Left ventricle myocardium inferior (tissue), 1 donor: ENCODE measurements at regions not wholly inside any gene's neighbourhood (a gene's known extent, or its start where the extent isn't known, plus 50 kb on each side); places are given as distances from the start of the nearest gene placed in this dataset.

ENCODE experiments used
- DNase-seq: peaks from one replicate; pipeline ENCODE4 v3.0.0-alpha.2; 2020
- H3K27ac ChIP-seq: fragments of 200-600 bp; replicated peaks from 2 replicates; pipeline ENCODE4 v1.8.0; 2021
- H3K27me3 ChIP-seq: fragments of 200-600 bp; 2 replicates; pipeline ENCODE4 v1.8.0; 2021; ENCODE audit warnings: low read depth
- H3K36me3 ChIP-seq: fragments of 200-600 bp; 2 replicates; pipeline ENCODE4 v1.8.0; 2021
- H3K4me1 ChIP-seq: fragments of 200-600 bp; 2 replicates; pipeline ENCODE4 v1.8.0; 2021
- H3K4me3 ChIP-seq: fragments of 200-600 bp; 2 replicates; pipeline ENCODE4 v1.8.0; 2021; ENCODE audit warnings: mild to moderate bottlenecking, moderate library complexity
- H3K9me3 ChIP-seq: fragments of 200-600 bp; replicated peaks from 2 replicates; pipeline ENCODE4 v1.8.0; 2021
- intact Hi-C: fragments of 100-400 bp; cut with micrococcal nuclease; formaldehyde crosslinking; loops from one replicate; pipeline ENCODE4 v1.11.0; 2022
- TF ChIP-seq, protein P1 (sequence below): fragments of 200-600 bp; IDR thresholded peaks from 2 replicates; pipeline ENCODE4 v1.8.0; 2021; ENCODE audit warnings: antibody characterized with exemption, mild to moderate bottlenecking, borderline replicate concordance
- donor health status: DM: no; HTN: yes; CAD: no; lungs with severe emphysema.

GRCh38 chrX:127390316-127390715 lies 570.8 kb downstream of the PRR32 start:
- H3K4me1 ChIP-seq: no peaks in the 10 kb centered on the region
- no peak for DNase-seq
- no peaks in the 10 kb centered on the region for H3K27me3 ChIP-seq
- no peaks in the 10 kb centered on the region for H3K9me3 ChIP-seq
- no peak overlapping the region for H3K27ac ChIP-seq
- no peak overlapping the region for H3K4me3 ChIP-seq
- H3K36me3 ChIP-seq: no peaks in the 10 kb centered on the region
- intact Hi-C loops: no loop called here
- TF ChIP-seq, protein P1, sequence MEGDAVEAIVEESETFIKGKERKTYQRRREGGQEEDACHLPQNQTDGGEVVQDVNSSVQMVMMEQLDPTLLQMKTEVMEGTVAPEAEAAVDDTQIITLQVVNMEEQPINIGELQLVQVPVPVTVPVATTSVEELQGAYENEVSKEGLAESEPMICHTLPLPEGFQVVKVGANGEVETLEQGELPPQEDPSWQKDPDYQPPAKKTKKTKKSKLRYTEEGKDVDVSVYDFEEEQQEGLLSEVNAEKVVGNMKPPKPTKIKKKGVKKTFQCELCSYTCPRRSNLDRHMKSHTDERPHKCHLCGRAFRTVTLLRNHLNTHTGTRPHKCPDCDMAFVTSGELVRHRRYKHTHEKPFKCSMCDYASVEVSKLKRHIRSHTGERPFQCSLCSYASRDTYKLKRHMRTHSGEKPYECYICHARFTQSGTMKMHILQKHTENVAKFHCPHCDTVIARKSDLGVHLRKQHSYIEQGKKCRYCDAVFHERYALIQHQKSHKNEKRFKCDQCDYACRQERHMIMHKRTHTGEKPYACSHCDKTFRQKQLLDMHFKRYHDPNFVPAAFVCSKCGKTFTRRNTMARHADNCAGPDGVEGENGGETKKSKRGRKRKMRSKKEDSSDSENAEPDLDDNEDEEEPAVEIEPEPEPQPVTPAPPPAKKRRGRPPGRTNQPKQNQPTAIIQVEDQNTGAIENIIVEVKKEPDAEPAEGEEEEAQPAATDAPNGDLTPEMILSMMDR: no peak

DNA sequence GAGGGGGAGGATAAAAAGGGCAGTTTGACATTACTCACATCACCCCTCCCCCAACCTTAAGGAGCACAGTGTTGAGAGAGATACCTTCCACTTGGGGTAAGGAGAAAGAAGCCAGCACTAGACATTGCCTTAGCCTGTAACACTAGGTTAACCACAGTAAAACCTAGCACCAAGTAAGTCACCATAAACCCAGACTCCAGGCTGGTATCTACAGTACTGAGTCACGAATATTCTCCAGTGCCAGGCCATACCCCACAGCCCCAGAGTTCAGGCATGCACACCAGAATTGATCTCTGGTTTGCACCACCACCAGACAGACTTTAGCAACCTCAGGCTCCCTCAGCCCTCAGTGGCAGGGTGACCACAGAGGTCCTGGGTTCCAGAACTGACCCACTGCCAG lies 570.4 kb downstream of the PRR32 start:
- no peaks in the 10 kb centered on the region for H3K27me3 ChIP-seq
- no peak overlapping the region for H3K4me3 ChIP-seq
- no peak overlapping the region for H3K27ac ChIP-seq
- TF ChIP-seq, protein P1: no peak
- H3K4me1 ChIP-seq: no peaks in the 10 kb centered on the region
- intact Hi-C loops: no loop called here
- H3K36me3 ChIP-seq: no peaks in the 10 kb centered on the region
- H3K9me3 ChIP-seq: no peaks in the 10 kb centered on the region
- no peak for DNase-seq
